MM.1S (cell line): ENCODE measurements at regions not wholly inside any gene's neighbourhood (a gene's known extent, or its start where the extent isn't known, plus 50 kb on each side); places are given as distances from the start of the nearest gene placed in this dataset.

Experiments used
- DNase-seq: peaks from one replicate; pipeline ENCODE4 v3.0.0-alpha.2; 2015
- H2AFZ ChIP-seq: fragments of 300-600 bp; sonication (generic); 2 replicates; pipeline ENCODE4 v1.6.0; 2016; ENCODE audit warnings: antibody characterized with exemption, low read length
- H3F3A ChIP-seq: fragments of 300-600 bp; sonication (generic); 2 replicates; pipeline ENCODE4 v1.6.1; 2016; ENCODE audit warnings: mild to moderate bottlenecking, antibody characterized with exemption, low read length, moderate library complexity, mixed read lengths; ENCODE audit not compliant: insufficient read depth
- H3K27ac ChIP-seq: fragments of 300-600 bp; sonication (generic); 2 replicates; pipeline ENCODE4 v1.5.1; 2016; ENCODE audit warnings: mild to moderate bottlenecking, low read length
- H3K27me3 ChIP-seq: fragments of 300-600 bp; sonication (generic); replicated peaks from 2 replicates; pipeline ENCODE4 v1.6.0; 2016; ENCODE audit warnings: low read length; ENCODE audit not compliant: insufficient read depth
- H3K36me3 ChIP-seq: fragments of 300-600 bp; sonication (generic); replicated peaks from 2 replicates; pipeline ENCODE4 v1.6.1; 2016; ENCODE audit warnings: mild to moderate bottlenecking, low read length, mixed read lengths; ENCODE audit not compliant: insufficient read depth
- H3K4me1 ChIP-seq: fragments of 300-600 bp; sonication (generic); 2 replicates; pipeline ENCODE4 v1.6.1; 2016; ENCODE audit warnings: low read length, mixed read lengths
- H3K4me2 ChIP-seq: fragments of 300-600 bp; sonication (generic); 2 replicates; pipeline ENCODE4 v1.6.0; 2016; ENCODE audit warnings: low read depth, low read length
- H3K4me3 ChIP-seq: fragments of 300-600 bp; sonication (generic); 2 replicates; pipeline ENCODE4 v1.5.1; 2016; ENCODE audit warnings: low read length, mixed read lengths
- H3K79me2 ChIP-seq: fragments of 300-600 bp; sonication (generic); 2 replicates; pipeline ENCODE4 v1.6.1; 2016; ENCODE audit warnings: mixed run types, low read length, mixed read lengths
- H3K9ac ChIP-seq: fragments of 300-600 bp; sonication (generic); 2 replicates; pipeline ENCODE4 v1.6.1; 2016; ENCODE audit warnings: low read length, mixed read lengths
- H3K9me2 ChIP-seq: fragments of 300-600 bp; sonication (generic); replicated peaks from 2 replicates; pipeline ENCODE4 v1.6.1; 2016; ENCODE audit warnings: mild to moderate bottlenecking, low read length, mixed read lengths; ENCODE audit not compliant: insufficient read depth
- H3K9me3 ChIP-seq: fragments of 300-600 bp; sonication (generic); replicated peaks from 2 replicates; pipeline ENCODE4 v1.6.1; 2016; ENCODE audit warnings: mild to moderate bottlenecking, low read length, mixed read lengths; ENCODE audit not compliant: insufficient read depth
- H4K20me1 ChIP-seq: fragments of 300-600 bp; sonication (generic); 2 replicates; pipeline ENCODE4 v1.6.1; 2016; ENCODE audit warnings: mild to moderate bottlenecking, low read length, moderate library complexity, mixed read lengths; ENCODE audit not compliant: insufficient read depth
- EZH2 ChIP-seq: fragments of 300-600 bp; sonication (generic); optimal IDR thresholded peaks from 2 replicates; pipeline ENCODE3; 2017; ENCODE audit warnings: low read depth, mild to moderate bottlenecking, antibody characterized with exemption, low read length, mixed read lengths
- EZH2phosphoT487 ChIP-seq: fragments of 300-600 bp; sonication (generic); IDR thresholded peaks from 2 replicates; pipeline ENCODE4 v1.6.1; 2018; ENCODE audit warnings: antibody characterized with exemption, low read length
- TF ChIP-seq, protein P1 (sequence below): fragments of 300-600 bp; sonication (generic); IDR thresholded peaks from 2 replicates; pipeline ENCODE4 v1.5.1; 2016; ENCODE audit warnings: antibody characterized with exemption, low read length, mixed read lengths

DNA sequence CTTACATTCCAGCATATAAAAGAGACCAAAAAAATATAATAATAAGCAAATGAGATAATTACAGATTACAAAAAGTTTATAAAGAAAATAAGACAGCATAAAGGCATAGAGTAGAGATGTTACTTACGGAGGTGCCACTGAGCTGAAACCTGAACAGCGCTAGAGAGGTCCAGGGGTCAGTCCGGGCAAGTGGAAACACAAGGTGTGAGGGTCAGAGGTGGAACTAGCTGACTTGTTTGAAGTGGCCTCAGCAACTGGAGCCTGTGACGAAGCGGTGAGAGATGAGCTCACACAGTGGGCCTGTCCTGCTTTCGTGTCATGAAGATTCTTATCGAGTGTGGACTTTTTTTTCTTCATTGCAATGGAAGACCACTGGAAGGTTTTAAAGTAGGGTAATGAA, 288.3 kb upstream of the TANK start:
- no peak for DNase-seq
- no peaks in the 10 kb centered on the region for H3K36me3 ChIP-seq
- no peaks in the 10 kb centered on the region for H3K9me2 ChIP-seq
- no peaks in the 10 kb centered on the region for H3F3A ChIP-seq
- H3K27ac ChIP-seq = no peak overlapping the region
- H3K79me2 ChIP-seq = no peaks in the 10 kb centered on the region
- H3K9me3 ChIP-seq = no peaks in the 10 kb centered on the region
- no peak overlapping the region for H3K4me3 ChIP-seq
- TF ChIP-seq, protein P1, sequence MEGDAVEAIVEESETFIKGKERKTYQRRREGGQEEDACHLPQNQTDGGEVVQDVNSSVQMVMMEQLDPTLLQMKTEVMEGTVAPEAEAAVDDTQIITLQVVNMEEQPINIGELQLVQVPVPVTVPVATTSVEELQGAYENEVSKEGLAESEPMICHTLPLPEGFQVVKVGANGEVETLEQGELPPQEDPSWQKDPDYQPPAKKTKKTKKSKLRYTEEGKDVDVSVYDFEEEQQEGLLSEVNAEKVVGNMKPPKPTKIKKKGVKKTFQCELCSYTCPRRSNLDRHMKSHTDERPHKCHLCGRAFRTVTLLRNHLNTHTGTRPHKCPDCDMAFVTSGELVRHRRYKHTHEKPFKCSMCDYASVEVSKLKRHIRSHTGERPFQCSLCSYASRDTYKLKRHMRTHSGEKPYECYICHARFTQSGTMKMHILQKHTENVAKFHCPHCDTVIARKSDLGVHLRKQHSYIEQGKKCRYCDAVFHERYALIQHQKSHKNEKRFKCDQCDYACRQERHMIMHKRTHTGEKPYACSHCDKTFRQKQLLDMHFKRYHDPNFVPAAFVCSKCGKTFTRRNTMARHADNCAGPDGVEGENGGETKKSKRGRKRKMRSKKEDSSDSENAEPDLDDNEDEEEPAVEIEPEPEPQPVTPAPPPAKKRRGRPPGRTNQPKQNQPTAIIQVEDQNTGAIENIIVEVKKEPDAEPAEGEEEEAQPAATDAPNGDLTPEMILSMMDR = no peak
- TF ChIP-seq EZH2phosphoT487 = no peak
- no peak for TF ChIP-seq EZH2
- H3K9ac ChIP-seq = no peak overlapping the region
- H3K4me1 ChIP-seq = no peaks in the 10 kb centered on the region
- no peaks in the 10 kb centered on the region for H3K27me3 ChIP-seq
- no peak overlapping the region for H2AFZ ChIP-seq
- H3K4me2 ChIP-seq = no peak overlapping the region
- no peaks in the 10 kb centered on the region for H4K20me1 ChIP-seq

DNA sequence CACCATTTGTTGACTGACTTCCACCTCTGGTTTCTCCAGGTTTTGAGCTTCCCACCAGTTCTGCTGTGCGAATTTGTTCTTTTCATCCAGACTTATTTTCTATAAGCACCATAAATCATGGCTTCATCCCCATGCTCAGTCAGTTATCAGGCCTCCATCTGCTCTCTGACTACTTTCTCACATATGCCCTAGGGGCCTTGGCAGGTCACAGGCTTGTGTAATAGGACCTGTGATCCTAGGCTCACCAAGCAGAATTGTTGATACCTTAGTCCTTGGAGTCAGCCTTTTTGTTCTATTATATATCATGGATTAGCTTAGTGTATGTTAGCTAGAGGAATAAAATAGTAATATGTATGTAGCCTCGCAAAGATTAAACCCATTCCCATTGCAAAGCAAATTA, 284.2 kb upstream of the TANK start:
- no peaks in the 10 kb centered on the region for H4K20me1 ChIP-seq
- no peak overlapping the region for H2AFZ ChIP-seq
- no peak overlapping the region for H3K9ac ChIP-seq
- H3F3A ChIP-seq = no peaks in the 10 kb centered on the region
- H3K27ac ChIP-seq = no peak overlapping the region
- TF ChIP-seq, protein P1 = no peak
- no peak for TF ChIP-seq EZH2
- no peaks in the 10 kb centered on the region for H3K9me3 ChIP-seq
- no peaks in the 10 kb centered on the region for H3K36me3 ChIP-seq
- H3K4me2 ChIP-seq = no peak overlapping the region
- no peaks in the 10 kb centered on the region for H3K9me2 ChIP-seq
- H3K4me3 ChIP-seq = no peak overlapping the region
- H3K27me3 ChIP-seq = no peaks in the 10 kb centered on the region
- H3K79me2 ChIP-seq = no peaks in the 10 kb centered on the region
- DNase-seq = no peak
- no peaks in the 10 kb centered on the region for H3K4me1 ChIP-seq

DNA sequence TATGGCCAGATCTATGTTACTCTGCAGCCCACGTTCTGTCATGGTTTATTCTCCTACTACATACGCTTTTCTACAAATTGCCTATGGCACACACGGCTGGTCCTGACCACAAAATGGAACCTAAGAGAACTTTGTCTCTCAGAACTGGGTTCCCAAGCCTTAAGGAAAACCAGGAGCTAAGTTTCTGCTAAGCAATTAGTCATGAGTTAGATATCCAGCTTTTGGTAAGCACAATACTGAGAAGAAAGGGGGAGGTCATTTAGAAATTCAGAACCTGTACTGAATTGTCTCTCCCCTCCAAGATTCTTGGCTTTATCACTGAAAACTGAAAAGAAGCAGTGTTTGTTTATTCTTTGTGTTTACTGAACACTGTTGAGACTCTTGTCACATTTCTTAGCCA, 283.5 kb upstream of the TANK start:
- no peak for TF ChIP-seq EZH2phosphoT487
- TF ChIP-seq, protein P1 = no peak
- Histone ChIP-seq H3F3A (no peaks in the 10 kb centered on the region), H3K79me2 (no peaks in the 10 kb centered on the region), H3K27ac (no peak overlapping the region), H4K20me1 (no peaks in the 10 kb centered on the region), H3K9me3 (no peaks in the 10 kb centered on the region), H3K4me1 (no peaks in the 10 kb centered on the region), H3K9me2 (no peaks in the 10 kb centered on the region), H3K27me3 (no peaks in the 10 kb centered on the region), H2AFZ (no peak overlapping the region), H3K36me3 (no peaks in the 10 kb centered on the region), H3K4me3 (no peak overlapping the region), H3K9ac (no peak overlapping the region), H3K4me2 (no peak overlapping the region)
- no peak for DNase-seq

DNA sequence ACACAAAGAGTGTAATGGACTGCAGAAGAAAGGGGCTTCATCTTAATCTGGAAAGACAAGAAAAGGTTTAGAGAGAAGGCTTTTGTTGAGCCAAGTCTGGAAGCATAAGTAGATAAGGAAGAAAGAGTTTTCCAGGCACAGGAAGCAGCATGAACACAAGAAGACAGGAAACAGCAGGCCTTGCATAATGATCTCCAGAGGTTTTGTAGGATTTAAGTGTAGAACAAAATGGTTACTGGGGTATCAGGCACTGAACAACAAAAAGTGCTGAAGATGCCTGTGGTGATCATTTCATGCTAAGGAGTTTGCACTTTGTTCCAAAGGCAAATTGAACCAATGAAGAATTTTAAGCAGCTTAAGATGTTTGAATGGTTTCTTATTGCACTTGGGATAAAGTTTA, 281.6 kb upstream of the TANK start:
- Histone ChIP-seq H3K4me1 (no peaks in the 10 kb centered on the region), H4K20me1 (no peaks in the 10 kb centered on the region), H3K27me3 (no peaks in the 10 kb centered on the region), H3K4me2 (no peak overlapping the region), H2AFZ (no peak overlapping the region), H3K27ac (no peak overlapping the region), H3K9me3 (no peaks in the 10 kb centered on the region), H3K9me2 (no peaks in the 10 kb centered on the region), H3K4me3 (no peak overlapping the region), H3K79me2 (no peaks in the 10 kb centered on the region), H3K36me3 (no peaks in the 10 kb centered on the region), H3F3A (no peaks in the 10 kb centered on the region), H3K9ac (no peak overlapping the region)
- no peak for TF ChIP-seq EZH2phosphoT487
- no peak for TF ChIP-seq EZH2
- TF ChIP-seq, protein P1 = no peak
- no peak for DNase-seq
